Fibroblast of mammary gland (primary cell): ENCODE measurements at regions not wholly inside any gene's neighbourhood (a gene's known extent, or its start where the extent isn't known, plus 50 kb on each side); places are given as distances from the start of the nearest gene placed in this dataset.
"Not testable (repeated sequence)": the region's sequence is repeated elsewhere in the genome, so short reads cannot be mapped to it uniquely, and the experiment has no call there.

Source experiments
- DNase-seq: peaks from one replicate; pipeline ENCODE4 v3.0.0-alpha.2; 2010; ENCODE audit warnings: low read depth
- H3K4me3 ChIP-seq: 2 replicates; pipeline ENCODE4 v1.5.1; 2011; ENCODE audit warnings: low read depth, mild to moderate bottlenecking, low read length, moderate library complexity; ENCODE audit not compliant: control insufficient read depth
- CTCF ChIP-seq: conservative IDR thresholded peaks from 2 replicates; pipeline ENCODE4 v1.5.1; 2011; ENCODE audit warnings: low read depth, low read length, inconsistent platforms; ENCODE audit not compliant: control insufficient read depth, insufficient read depth

GRCh38 chr2:147273628-147274027, 571.2 kb upstream of the ACVR2A start:
- no peak for DNase-seq
- no peak for TF ChIP-seq CTCF

GRCh38 chr2:147273106-147273505, 571.7 kb upstream of the ACVR2A start:
- DNase-seq = no peak
- no peak for TF ChIP-seq CTCF
- no peak overlapping the region for H3K4me3 ChIP-seq

More at GRCh38 chr2:147273628-147274027, 571.2 kb upstream of the ACVR2A start:
- H3K4me3 ChIP-seq = no peak overlapping the region

- DNase-seq, H3K4me3 ChIP-seq: not testable (repeated sequence)
These were observed 575.2 kb upstream of the ACVR2A start for GRCh38 chr2:147269581-147269980.

GRCh38 chr2:147260241-147260640, 584.6 kb upstream of the ACVR2A start:
- no peak for TF ChIP-seq CTCF
- no peak overlapping the region for H3K4me3 ChIP-seq
- DNase-seq = no peak

GRCh38 chr2:147255812-147256211, 589.0 kb upstream of the ACVR2A start:
- no peak for TF ChIP-seq CTCF
- H3K4me3 ChIP-seq = no peak overlapping the region
- no peak for DNase-seq

- no peak overlapping the region for H3K4me3 ChIP-seq
- no peak for DNase-seq
- TF ChIP-seq CTCF = no peak
These were observed 594.0 kb upstream of the ACVR2A start for GRCh38 chr2:147250652-147251356.

- TF ChIP-seq CTCF = no peak
- DNase-seq = no peak
- no peak overlapping the region for H3K4me3 ChIP-seq
These were observed 597.1 kb upstream of the ACVR2A start for GRCh38 chr2:147247749-147248148.
